Myocyte (in vitro differentiated cells): ENCODE measurements at regions not wholly inside any gene's neighbourhood (a gene's known extent, or its start where the extent isn't known, plus 50 kb on each side); places are given as distances from the start of the nearest gene placed in this dataset.

Source experiments
- DNase-seq: peaks from one replicate; pipeline ENCODE4 v3.0.0-alpha.2; 2012; ENCODE audit warnings: low read depth

- no peak for DNase-seq
Measured at GRCh38 chr22:49446759-49447710, 380.6 kb downstream of the BRD1 start.

DNA sequence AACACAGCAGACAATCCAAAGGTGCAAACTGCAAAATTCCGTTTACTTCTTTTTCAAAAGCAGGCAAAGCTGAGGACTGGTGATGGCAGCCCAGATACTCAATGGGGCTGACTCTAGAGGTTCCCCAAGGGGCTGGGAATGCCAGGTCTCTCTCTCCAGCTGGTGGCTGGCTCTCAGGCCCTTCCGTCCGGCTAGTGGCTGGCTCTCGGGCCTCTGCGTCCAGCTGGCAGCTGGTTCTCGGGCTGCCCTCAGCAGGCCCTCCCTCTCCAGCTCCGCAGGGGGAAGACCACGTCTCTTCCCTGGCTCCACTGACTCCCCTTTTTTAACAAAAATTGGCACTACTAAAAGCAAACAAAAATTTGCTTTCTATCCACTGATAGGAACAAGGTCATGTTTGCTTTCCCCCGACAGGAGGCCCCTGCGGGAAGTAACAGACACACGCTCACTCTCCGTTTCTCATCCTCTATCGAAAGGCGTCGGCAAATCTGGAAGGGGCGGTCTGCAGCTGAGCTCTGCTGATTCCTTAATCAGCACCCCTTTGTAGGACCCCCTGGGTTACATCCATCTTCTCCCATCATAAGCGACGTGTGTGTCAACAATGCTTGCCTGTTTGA, 381.4 kb downstream of the BRD1 start:
- DNase-seq = no peak

DNA sequence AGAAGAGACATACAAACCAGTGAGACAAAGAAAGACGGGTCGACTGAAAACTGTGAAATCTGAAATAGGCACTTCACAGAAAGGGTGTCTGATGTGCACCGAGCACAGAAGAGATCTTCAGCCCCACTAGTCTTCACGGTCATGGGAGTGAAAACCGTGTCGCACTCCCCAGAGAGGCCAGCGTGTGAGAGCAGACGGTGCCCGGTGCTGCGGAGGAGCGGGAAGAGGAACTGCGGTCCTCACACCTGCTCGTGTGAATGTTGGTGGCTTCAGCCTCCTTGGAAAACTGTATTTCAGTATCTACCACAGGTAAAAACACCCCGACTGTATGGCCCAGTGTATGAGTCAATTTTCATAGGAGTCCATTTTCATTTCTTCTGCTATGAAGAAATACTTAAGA, 382.9 kb downstream of the BRD1 start:
- no peak for DNase-seq

- no peak for DNase-seq
Measured at GRCh38 chr22:49440931-49441330, 386.7 kb downstream of the BRD1 start.

DNA sequence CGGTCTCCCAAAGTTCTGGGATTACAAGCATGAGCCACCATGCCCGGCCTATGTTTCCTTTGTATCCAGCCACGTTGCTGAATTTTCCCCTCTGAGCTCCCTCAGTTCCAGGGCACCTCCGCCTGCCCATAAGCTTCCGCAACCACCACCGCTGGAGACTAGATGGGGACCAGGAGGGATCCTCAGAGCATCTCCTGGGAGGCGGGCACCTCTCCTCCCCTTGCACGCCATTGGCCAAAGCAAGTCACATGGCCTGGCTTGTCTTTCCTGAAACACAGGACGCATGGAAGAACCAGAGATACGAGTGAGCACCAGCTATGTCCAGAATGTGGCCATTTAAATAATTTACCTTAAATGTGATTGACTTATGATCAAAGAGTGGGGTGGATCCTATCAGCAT, 388.3 kb downstream of the BRD1 start:
- no peak for DNase-seq

DNA sequence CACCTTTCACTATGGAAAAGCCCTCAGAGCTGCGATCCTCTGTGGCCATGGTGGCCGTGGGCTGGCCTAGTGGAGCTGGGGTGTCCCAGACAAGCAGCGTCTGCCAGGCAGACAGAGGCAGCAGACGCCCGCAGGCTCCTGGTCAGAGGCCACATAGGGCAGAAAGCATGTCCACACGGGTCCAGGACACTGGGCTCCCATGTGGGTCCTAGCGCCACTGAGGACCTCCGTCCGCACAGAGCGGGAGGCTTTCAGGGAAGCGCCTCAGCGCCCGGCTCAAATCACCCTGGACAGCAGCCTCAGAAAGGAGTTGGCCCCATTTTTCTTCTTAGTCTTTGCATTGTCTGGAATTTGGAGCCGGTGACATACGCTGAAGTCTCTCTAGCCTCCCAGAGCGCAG, 389.7 kb downstream of the BRD1 start:
- DNase-seq = no peak

DNA sequence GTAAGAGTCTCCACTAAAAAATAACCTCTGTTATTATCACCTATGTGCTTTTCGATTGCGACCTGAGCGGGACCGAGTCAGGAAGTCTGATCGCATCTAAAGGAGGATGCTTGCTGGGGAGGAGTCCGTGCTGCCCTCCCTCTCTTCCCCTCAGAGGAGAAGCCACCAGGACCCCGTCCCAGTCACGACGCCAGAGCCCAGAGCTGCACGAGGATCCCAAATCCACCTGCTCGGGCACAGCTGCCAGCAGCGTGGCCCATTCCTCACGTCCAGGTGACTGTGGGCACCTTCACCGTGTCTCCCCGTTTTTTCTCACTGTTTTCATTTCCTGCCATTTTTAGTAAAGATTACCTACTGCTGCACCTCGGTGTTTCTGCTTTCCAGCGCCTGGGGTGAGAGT, 390.3 kb downstream of the BRD1 start:
- DNase-seq = no peak

GRCh38 chr22:49436056-49436455, 391.6 kb downstream of the BRD1 start:
- no peak for DNase-seq

DNA sequence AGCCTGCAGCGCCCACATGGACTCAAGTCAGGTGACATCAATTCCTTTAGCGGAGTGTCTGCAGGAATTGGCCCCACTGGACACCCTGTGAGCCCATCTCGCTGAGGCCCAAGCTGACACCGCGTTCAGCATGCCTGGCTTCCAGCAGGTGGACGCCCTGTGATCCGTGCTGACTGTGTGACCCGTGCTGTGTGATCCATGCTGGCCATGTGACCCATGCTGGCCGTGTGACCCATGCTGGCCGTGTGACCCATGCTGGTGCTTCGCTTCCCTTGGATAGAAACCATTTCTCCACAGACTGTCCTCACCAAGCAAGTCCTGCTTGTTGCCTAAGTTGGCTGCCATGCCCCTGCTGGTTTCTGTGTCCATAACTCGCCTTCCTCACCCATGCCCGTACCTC, 392.1 kb downstream of the BRD1 start:
- no peak for DNase-seq

DNA sequence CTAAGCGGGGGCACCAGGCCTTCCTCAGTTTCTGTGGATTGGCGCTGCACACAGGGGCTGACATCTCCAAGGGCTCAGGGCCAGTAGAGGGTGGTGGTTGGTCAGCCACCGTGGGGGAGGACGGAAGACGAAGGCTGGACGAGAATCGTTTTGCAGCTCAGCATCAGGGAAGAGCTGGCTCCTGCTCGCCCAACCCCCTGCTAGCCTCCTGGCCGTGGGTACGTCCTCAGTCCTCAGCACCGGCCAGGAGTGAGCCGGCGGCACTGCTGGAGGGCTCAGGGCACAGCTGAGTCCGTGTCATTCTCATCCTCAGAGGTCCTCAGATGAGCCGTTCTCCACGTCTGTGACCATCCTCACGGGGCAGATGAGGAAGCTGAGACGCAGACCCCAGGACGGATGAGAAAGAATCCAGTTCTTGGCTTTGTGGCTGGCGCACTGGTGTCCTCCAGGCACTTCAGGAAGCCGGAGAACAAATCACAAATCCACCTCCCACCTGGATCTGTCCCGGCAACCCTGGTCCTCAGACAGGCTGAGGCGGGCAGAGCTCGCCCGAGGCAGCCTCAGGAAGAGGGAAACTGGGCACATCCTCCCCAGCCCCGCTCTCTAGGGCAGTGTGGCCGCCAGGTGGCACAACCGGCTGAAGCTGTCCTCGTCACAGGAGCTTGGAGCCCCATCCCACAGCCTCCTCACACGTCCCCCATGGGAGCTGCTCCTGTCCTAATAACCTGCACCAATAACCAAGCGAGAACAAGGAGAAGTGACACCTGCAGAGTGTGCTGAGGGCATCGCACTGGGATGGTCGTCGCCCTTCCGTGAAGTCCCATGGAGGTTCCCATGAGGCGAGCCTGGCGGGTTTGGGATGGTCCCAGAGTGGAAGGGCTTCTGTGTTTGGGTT, 393.7 kb downstream of the BRD1 start:
- no peak for DNase-seq

GRCh38 chr22:49432897-49433443, 394.7 kb downstream of the BRD1 start:
- DNase-seq = no peak

GRCh38 chr22:49432211-49432896, 395.3 kb downstream of the BRD1 start:
- no peak for DNase-seq

GRCh38 chr22:49431551-49431950, 396.1 kb downstream of the BRD1 start:
- no peak for DNase-seq

DNA sequence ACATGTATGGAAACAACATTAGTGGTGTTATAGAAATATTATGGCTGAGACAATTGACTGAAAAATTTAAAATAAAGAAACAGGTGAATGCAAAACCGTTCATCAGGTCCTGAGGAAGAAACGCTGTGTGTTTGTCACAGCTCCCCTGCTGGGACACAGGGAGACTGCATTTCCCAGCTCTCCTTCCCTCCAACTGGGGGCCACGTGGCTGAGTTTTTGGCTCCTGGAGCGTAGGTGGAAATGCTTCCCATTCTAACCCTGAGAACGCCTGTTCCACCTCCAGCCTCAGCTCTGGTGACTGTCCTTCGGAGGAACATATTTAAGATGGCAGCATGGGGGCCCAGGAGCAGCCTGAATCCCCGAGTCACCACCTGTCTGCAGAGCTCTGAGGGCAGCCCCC, 398.6 kb downstream of the BRD1 start:
- DNase-seq = no peak

DNA sequence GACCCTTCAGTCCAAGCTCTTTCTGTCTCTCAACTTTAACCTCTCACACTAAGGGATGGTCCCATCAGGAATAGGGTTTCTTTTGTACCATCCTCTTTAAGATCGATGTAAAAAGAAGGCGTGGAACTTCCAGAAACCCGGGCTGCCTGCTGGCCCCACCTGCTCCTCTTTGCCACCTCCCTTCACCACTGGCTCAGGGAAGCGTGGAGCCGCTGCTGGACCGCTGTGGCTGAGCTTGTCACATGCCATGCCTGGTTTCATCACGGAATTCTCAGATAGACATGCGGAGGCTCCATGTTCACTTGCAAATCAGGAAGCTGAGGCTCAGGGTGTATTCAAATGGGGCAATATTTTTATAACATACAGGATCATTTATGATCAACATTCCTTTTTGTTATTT, 399.7 kb downstream of the BRD1 start:
- DNase-seq = no peak

GRCh38 chr22:49427341-49427740, 400.3 kb downstream of the BRD1 start:
- DNase-seq = no peak

- DNase-seq = no peak
Measured at GRCh38 chr22:49426618-49427266, 400.9 kb downstream of the BRD1 start.

DNA sequence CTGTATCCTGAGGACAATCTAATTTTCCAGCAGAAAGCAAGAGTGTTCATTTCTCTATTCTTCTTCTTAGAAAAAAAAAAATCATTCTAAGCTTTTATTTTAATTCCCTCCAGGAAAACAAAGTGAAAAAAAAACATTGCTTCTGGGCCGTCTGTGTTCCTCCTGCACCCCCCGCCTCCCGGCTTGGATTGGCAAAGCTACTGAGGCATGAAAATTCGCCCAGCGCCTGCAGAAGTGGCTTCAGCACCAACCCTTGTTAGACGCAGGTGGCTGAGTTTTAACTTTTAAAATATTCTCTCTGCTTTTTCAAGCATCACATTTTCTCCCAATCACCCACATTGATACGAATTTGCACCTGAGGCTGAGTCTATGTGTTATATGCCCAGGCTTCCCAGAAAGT, 401.6 kb downstream of the BRD1 start:
- no peak for DNase-seq

GRCh38 chr22:49425356-49425755, 402.3 kb downstream of the BRD1 start:
- no peak for DNase-seq

GRCh38 chr22:49424893-49425270, 402.8 kb downstream of the BRD1 start:
- DNase-seq = no peak
